PFSK-1 (cell line): ENCODE measurements at regions not wholly inside any gene's neighbourhood (a gene's known extent, or its start where the extent isn't known, plus 50 kb on each side); places are given as distances from the start of the nearest gene placed in this dataset.

Experiments
- FOXP2 ChIP-seq: optimal IDR thresholded peaks from 2 replicates; pipeline ENCODE3; 2011; ENCODE audit warnings: borderline replicate concordance, control low read depth, inconsistent platforms; ENCODE audit not compliant: insufficient read depth; ENCODE audit errors: extremely low read length, extremely low read depth
- POLR2AphosphoS5 ChIP-seq: IDR thresholded peaks from 2 replicates; pipeline ENCODE4 v1.6.1; 2012; ENCODE audit warnings: low read depth, mild to moderate bottlenecking, control low read depth, low read length, moderate library complexity
- REST ChIP-seq, 2 experiments: IDR thresholded peaks; 2 replicates each; pipeline versions ENCODE4 v1.6.1 to v1.8.0; 2011 to 2012; ENCODE audit warnings: low read depth in 2 of 2, low read length in 2 of 2, control low read depth in 1 of 2, inconsistent platforms in 1 of 2, mild to moderate bottlenecking in 1 of 2, moderate library complexity in 1 of 2; ENCODE audit not compliant: insufficient read depth in 1 of 2
- SIN3A ChIP-seq: IDR thresholded peaks from 2 replicates; pipeline ENCODE4 v1.6.1; 2012; ENCODE audit warnings: mild to moderate bottlenecking, low read length, moderate library complexity, borderline replicate concordance; ENCODE audit not compliant: insufficient read depth
- TAF1 ChIP-seq: IDR thresholded peaks from 2 replicates; pipeline ENCODE4 v1.6.1; 2012; ENCODE audit warnings: low read length, control low read depth, borderline replicate concordance; ENCODE audit not compliant: insufficient read depth

- TF ChIP-seq SIN3A (no peak), REST (IDR thresholded peaks at IDR 0.05; ENCODE audit: insufficient read depth in 1 of 2, low read depth in 2 of 2, low read length in 2 of 2) (no peak), TAF1 (no peak), FOXP2 (no peak), POLR2AphosphoS5 (no peak)
Observed at GRCh38 chr2:14552286-14552685, 80.2 kb upstream of the LRATD1 start.

- no peak for TF ChIP-seq POLR2AphosphoS5
- no peak for TF ChIP-seq FOXP2
- TF ChIP-seq TAF1, result no peak
- TF ChIP-seq REST (IDR thresholded peaks at IDR 0.05; ENCODE audit: insufficient read depth in 1 of 2, low read depth in 2 of 2, low read length in 2 of 2), result no peak
- no peak for TF ChIP-seq SIN3A
Observed at GRCh38 chr2:14552818-14553217, 79.7 kb upstream of the LRATD1 start.

GRCh38 chr2:14554849-14555545 is 77.5 kb upstream of the LRATD1 start:
- TF ChIP-seq SIN3A (no peak), FOXP2 (no peak), POLR2AphosphoS5 (no peak), REST (IDR thresholded peaks at IDR 0.05; ENCODE audit: insufficient read depth in 1 of 2, low read depth in 2 of 2, low read length in 2 of 2) (no peak), TAF1 (no peak)

GRCh38 chr2:14557111-14557510 is 75.4 kb upstream of the LRATD1 start:
- no peak for TF ChIP-seq POLR2AphosphoS5
- no peak for TF ChIP-seq REST (IDR thresholded peaks at IDR 0.05; ENCODE audit: insufficient read depth in 1 of 2, low read depth in 2 of 2, low read length in 2 of 2)
- TF ChIP-seq FOXP2, result no peak
- no peak for TF ChIP-seq SIN3A
- TF ChIP-seq TAF1, result no peak
